Progenitor cell of endocrine pancreas (in vitro differentiated cells): ENCODE measurements at regions not wholly inside any gene's neighbourhood (a gene's known extent, or its start where the extent isn't known, plus 50 kb on each side); places are given as distances from the start of the nearest gene placed in this dataset.

Source experiments
- DNase-seq: peaks from one replicate; pipeline ENCODE4 v3.0.0; 2021; ENCODE audit warnings: low spot score; ENCODE audit not compliant: unreplicated experiment
- H3K27ac Mint-ChIP-seq: 2 replicates; pipeline ENCODE4 v1.8.0; 2021; ENCODE audit warnings: mild to moderate bottlenecking, moderate library complexity, mixed read lengths
- H3K27me3 Mint-ChIP-seq: 2 replicates; pipeline ENCODE4 v1.8.0; 2021; ENCODE audit warnings: mixed read lengths
- H3K36me3 Mint-ChIP-seq: 2 replicates; pipeline ENCODE4 v1.8.0; 2022; ENCODE audit warnings: mixed read lengths; ENCODE audit not compliant: insufficient read depth
- H3K4me1 Mint-ChIP-seq: 2 replicates; pipeline ENCODE4 v1.8.0; 2021; ENCODE audit warnings: low read depth, mixed read lengths
- H3K4me3 Mint-ChIP-seq: 2 replicates; pipeline ENCODE4 v1.8.0; 2021; ENCODE audit warnings: low read depth, mild to moderate bottlenecking, moderate library complexity, mixed read lengths
- H3K9me3 Mint-ChIP-seq: 2 replicates; pipeline ENCODE4 v1.8.0; 2021; ENCODE audit warnings: low read depth, mixed read lengths
- TF ChIP-seq, protein P1 (sequence below): fragments of 200-600 bp; sonication (generic); IDR thresholded peaks from one replicate; pipeline ENCODE4 v1.5.0; 2021; ENCODE audit warnings: antibody characterized with exemption, mild to moderate bottlenecking; ENCODE audit not compliant: unreplicated experiment

DNA sequence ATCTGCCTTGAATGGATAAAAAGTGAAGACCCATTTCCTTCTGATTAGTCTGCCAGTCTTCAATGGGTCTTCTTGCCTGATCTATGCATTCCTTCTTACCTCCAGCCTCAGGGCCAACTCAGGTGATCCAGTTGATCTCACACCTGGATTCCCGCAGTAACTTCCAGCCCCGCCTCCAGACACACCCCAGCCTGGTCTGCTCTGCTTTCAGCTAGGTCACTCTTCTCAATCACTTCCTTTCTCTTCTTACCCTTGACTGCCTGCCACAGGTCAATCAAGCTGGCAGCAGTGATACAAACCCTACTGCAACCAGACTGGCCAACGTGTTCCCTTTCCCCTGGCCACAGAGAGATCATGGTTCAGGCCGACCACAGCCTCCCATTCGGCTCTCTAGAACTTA, 263.6 kb downstream of the ZNF516 start:
- H3K9me3 Mint-ChIP-seq: no peaks in the 10 kb centered on the region
- no peaks in the 10 kb centered on the region for H3K36me3 Mint-ChIP-seq
- DNase-seq: no peak
- TF ChIP-seq, protein P1, sequence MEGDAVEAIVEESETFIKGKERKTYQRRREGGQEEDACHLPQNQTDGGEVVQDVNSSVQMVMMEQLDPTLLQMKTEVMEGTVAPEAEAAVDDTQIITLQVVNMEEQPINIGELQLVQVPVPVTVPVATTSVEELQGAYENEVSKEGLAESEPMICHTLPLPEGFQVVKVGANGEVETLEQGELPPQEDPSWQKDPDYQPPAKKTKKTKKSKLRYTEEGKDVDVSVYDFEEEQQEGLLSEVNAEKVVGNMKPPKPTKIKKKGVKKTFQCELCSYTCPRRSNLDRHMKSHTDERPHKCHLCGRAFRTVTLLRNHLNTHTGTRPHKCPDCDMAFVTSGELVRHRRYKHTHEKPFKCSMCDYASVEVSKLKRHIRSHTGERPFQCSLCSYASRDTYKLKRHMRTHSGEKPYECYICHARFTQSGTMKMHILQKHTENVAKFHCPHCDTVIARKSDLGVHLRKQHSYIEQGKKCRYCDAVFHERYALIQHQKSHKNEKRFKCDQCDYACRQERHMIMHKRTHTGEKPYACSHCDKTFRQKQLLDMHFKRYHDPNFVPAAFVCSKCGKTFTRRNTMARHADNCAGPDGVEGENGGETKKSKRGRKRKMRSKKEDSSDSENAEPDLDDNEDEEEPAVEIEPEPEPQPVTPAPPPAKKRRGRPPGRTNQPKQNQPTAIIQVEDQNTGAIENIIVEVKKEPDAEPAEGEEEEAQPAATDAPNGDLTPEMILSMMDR: no peak
- H3K4me1 Mint-ChIP-seq: no peaks in the 10 kb centered on the region
- H3K27ac Mint-ChIP-seq: no peak overlapping the region
- no peak overlapping the region for H3K4me3 Mint-ChIP-seq
- H3K27me3 Mint-ChIP-seq: peaks cover 9% of the 10 kb centered on the region

DNA sequence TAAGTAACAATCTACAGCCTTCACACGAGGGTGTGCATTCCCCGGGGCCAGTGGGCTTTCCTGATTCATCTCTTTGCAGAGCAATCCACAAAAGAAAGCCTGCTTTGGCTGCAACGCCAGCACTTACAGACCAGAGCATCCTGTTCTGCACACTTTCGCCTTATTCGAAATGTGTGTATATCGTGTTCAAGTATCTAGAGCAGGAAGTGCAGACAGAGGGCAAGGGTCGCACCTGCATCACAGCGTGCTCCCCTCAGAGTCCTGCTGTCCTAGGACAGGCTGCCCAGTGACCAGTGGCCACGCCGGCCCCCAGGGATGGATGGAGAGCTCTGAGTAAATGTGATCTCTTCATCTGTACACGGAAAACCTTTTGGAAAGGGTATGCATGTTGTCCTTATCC, 264.3 kb downstream of the ZNF516 start:
- TF ChIP-seq, protein P1: no peak
- H3K4me1 Mint-ChIP-seq: no peaks in the 10 kb centered on the region
- no peak overlapping the region for H3K4me3 Mint-ChIP-seq
- H3K36me3 Mint-ChIP-seq: no peaks in the 10 kb centered on the region
- no peak overlapping the region for H3K27ac Mint-ChIP-seq
- no peaks in the 10 kb centered on the region for H3K9me3 Mint-ChIP-seq
- peaks cover 9% of the 10 kb centered on the region for H3K27me3 Mint-ChIP-seq
- DNase-seq: no peak

DNA sequence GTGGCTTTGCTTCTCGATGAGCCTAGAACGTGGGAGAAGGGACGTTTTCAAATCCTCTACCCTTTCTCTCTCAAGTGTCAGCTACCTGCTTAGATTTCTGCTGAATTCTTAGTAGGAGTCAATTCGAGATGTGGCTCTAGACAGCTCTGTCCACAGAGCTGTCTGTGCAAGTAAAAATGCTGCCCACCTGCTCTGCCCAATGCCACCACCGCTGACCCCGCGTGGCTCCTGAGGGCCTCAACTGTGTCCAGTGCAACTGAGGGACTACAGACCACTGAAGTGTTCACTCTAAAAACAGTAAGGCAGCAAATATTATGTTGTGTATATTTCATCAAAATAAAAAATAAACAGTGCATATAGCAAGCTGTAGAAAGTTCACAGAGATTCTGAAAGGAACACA, 266.3 kb downstream of the ZNF516 start:
- Mint-ChIP-seq H3K27me3 (peaks cover 9% of the 10 kb centered on the region), H3K9me3 (no peaks in the 10 kb centered on the region), H3K27ac (no peak overlapping the region), H3K4me3 (no peak overlapping the region), H3K36me3 (no peaks in the 10 kb centered on the region), H3K4me1 (no peaks in the 10 kb centered on the region)
- TF ChIP-seq, protein P1: no peak
- DNase-seq: no peak

DNA sequence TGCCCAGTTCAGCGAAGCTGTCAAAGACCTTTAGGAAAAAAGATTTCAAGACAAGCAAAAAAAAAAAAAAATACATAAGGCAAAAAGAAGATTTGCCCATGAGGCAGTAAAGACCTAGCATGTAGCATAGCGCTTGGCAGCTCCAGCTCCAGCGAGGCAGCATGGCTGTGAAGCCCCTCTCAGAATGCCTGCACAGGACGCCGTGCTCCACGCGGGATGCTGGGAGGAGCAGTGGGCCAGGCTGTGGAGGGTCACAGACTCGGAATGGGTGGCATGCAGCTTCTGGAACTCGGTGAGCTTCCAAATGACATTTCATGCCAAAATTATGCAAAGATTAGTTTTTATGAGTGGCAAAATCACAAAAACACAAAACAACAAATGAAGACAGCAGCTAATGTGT, 267.3 kb downstream of the ZNF516 start:
- no peaks in the 10 kb centered on the region for H3K9me3 Mint-ChIP-seq
- no peak for DNase-seq
- H3K27ac Mint-ChIP-seq: no peak overlapping the region
- H3K36me3 Mint-ChIP-seq: no peaks in the 10 kb centered on the region
- H3K4me1 Mint-ChIP-seq: no peaks in the 10 kb centered on the region
- TF ChIP-seq, protein P1: no peak
- H3K27me3 Mint-ChIP-seq: peaks cover 9% of the 10 kb centered on the region
- H3K4me3 Mint-ChIP-seq: no peak overlapping the region

DNA sequence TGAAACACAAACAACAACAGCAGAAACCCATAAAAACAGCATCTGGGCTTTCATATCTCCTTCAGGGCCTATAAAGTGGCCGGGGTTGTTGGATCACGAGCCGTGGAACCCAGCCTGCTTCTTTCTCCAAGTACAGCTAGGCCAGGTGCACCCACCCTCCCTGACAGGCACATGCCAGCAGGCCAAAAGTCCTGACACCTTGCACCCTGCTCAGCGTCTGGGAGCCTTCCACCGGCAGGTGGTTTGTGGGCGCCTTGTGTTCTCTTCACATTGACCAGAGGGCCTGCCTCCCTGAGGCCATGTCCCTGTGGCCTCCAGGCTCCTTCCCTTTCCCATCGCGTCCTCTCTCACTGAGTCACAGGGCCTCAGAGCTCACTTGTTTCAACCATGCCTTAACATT, 271.6 kb downstream of the ZNF516 start:
- no peak for DNase-seq
- no peaks in the 10 kb centered on the region for H3K36me3 Mint-ChIP-seq
- H3K9me3 Mint-ChIP-seq: no peaks in the 10 kb centered on the region
- no peaks in the 10 kb centered on the region for H3K4me1 Mint-ChIP-seq
- no peak overlapping the region for H3K4me3 Mint-ChIP-seq
- TF ChIP-seq, protein P1: no peak
- H3K27me3 Mint-ChIP-seq: no peaks in the 10 kb centered on the region
- no peak overlapping the region for H3K27ac Mint-ChIP-seq
